HUES64 (cell line): ENCODE measurements at regions not wholly inside any gene's neighbourhood (a gene's known extent, or its start where the extent isn't known, plus 50 kb on each side); places are given as distances from the start of the nearest gene placed in this dataset.
A peak's percentile ranks its signal among the peaks of the same experiment; 100 is the strongest.

Source experiments
- H3K27ac ChIP-seq: 2 replicates; pipeline ENCODE4 v1.7.0; 2013; ENCODE audit warnings: low read depth, low read length, inconsistent platforms
- H3K27me3 ChIP-seq: 2 replicates; pipeline ENCODE4 v1.6.1; 2013; ENCODE audit warnings: mild to moderate bottlenecking, low read length; ENCODE audit not compliant: insufficient read depth
- H3K36me3 ChIP-seq: 2 replicates; pipeline ENCODE4 v1.6.1; 2013; ENCODE audit warnings: mild to moderate bottlenecking, low read length; ENCODE audit not compliant: insufficient read depth
- H3K4me1 ChIP-seq: 2 replicates; pipeline ENCODE4 v1.6.1; 2013; ENCODE audit warnings: mild to moderate bottlenecking, low read length, moderate library complexity; ENCODE audit not compliant: insufficient read depth
- H3K4me3 ChIP-seq: 2 replicates; pipeline ENCODE4 v1.5.1; 2013; ENCODE audit warnings: mild to moderate bottlenecking, low read length, moderate library complexity
- H3K9ac ChIP-seq: 2 replicates; pipeline ENCODE4 v1.6.1; 2013; ENCODE audit warnings: mild to moderate bottlenecking, low read depth, low read length
- H3K9me3 ChIP-seq: 2 replicates; pipeline ENCODE4 v1.6.1; 2013; ENCODE audit warnings: low read depth, low read length; ENCODE audit not compliant: insufficient read depth
- WGBS: fragments of 150-250, 120-280 bp; methylation state at CpG from one replicate; pipeline ENCODE4 v1.1.7; 2013; ENCODE audit warnings: missing lambda C conversion rate; 5-methylcytosine and 5-hydroxymethylcytosine counted together

- WGBS = 93% methylated on average over 3 of the region's 3 CpGs
- Histone ChIP-seq H3K9me3 (no peaks in the 10 kb centered on the region), H3K9ac (no peak overlapping the region), H3K4me1 (no peaks in the 10 kb centered on the region), H3K27ac (no peak overlapping the region), H3K27me3 (no peaks in the 10 kb centered on the region), H3K36me3 (no peaks in the 10 kb centered on the region), H3K4me3 (no peak overlapping the region)
These were observed 175.9 kb downstream of the EVX1 start for GRCh38 chr7:27418541-27418940.

DNA sequence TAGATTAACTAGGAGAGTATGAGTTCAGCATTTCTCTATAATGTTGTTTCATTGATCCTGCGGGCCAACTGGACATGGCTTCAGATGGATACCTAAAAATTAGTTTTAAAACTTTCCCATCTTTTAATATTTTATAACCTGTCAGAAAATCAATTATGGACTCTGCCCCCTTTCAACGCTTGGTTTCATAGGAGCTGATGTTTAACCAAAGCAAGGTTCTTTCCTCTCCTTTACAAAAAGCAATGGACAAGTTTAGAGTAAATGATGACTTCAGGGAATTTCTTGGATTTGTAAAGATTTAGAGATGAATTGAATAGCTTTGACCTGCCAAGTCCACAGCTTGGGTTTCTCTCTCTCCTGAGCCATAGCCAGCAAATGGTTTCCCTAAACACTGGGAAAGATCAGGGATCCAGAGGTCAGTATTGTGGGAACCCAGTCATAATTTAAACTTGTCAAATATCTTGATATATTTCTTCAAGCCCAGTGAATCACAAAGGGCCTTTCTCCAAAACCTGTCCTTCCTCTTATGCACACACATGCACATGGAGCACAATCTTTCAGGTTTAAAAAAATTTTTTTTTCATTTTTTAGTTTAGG lies 177.1 kb downstream of the EVX1 start:
- H3K9ac ChIP-seq = no peak overlapping the region
- no peak overlapping the region for H3K4me3 ChIP-seq
- H3K4me1 ChIP-seq = no peaks in the 10 kb centered on the region
- H3K36me3 ChIP-seq = no peaks in the 10 kb centered on the region
- no peaks in the 10 kb centered on the region for H3K27me3 ChIP-seq
- 91% methylated on average over 2 of the region's 2 CpGs for WGBS
- no peaks in the 10 kb centered on the region for H3K9me3 ChIP-seq
- no peak overlapping the region for H3K27ac ChIP-seq

- H3K27me3 ChIP-seq = no peaks in the 10 kb centered on the region
- H3K4me3 ChIP-seq = no peak overlapping the region
- no peaks in the 10 kb centered on the region for H3K36me3 ChIP-seq
- WGBS = 90% methylated on average over 2 of the region's 2 CpGs
- H3K9me3 ChIP-seq = no peaks in the 10 kb centered on the region
- no peak overlapping the region for H3K9ac ChIP-seq
- no peaks in the 10 kb centered on the region for H3K4me1 ChIP-seq
- H3K27ac ChIP-seq = no peak overlapping the region
These were observed 178.1 kb downstream of the EVX1 start for GRCh38 chr7:27420702-27421101.

DNA sequence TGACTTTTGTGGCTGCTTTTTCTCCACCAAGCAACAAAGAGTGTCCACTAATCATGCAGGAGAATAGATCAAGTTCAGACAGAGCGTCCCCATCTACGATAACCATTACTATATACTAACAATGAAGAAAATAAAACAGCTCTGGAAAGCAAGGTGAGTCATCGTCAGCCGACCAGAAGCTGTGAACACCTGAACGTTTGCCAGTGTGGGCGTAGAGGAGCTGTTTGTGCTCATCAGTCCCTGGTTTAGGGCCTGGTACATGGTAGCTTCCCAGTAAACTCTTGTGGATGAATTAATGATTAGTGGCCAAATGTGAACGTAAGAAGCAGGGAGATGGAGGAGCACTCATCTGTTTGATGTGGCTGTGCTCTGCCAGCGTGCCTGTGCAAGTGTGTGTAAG lies 180.7 kb downstream of the EVX1 start:
- Histone ChIP-seq H3K4me1 (no peaks in the 10 kb centered on the region), H3K36me3 (no peaks in the 10 kb centered on the region), H3K4me3 (no peak overlapping the region), H3K9me3 (no peaks in the 10 kb centered on the region), H3K9ac (no peak overlapping the region), H3K27ac (no peak overlapping the region), H3K27me3 (no peaks in the 10 kb centered on the region)
- 93% methylated on average over 8 of the region's 8 CpGs for WGBS

DNA sequence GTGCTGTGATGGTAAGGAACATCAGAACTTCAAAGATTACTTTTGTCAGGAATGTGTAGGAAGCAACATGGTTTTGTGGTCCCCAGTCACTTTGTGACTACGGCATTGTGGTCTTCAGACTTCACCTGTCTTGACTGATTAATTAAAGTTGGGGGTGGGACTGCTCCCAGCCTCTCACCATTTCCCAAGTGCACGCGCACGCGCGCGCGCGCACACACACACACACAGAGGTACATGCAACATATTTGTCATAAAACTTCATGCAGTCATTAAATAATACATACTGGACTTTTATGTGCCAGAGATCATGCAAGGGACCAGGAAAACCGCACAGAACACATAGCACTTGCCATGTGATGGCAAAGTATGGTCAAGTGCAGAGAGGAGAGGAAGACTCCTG lies 181.2 kb downstream of the EVX1 start:
- Histone ChIP-seq H3K4me1 (no peaks in the 10 kb centered on the region), H3K36me3 (no peaks in the 10 kb centered on the region), H3K9ac (no peak overlapping the region), H3K9me3 (no peaks in the 10 kb centered on the region), H3K4me3 (no peak overlapping the region), H3K27me3 (no peaks in the 10 kb centered on the region), H3K27ac (no peak overlapping the region)
- WGBS = 75% methylated on average over 10 of the region's 10 CpGs

- no peak overlapping the region for H3K4me3 ChIP-seq
- H3K9me3 ChIP-seq = no peaks in the 10 kb centered on the region
- no peak overlapping the region for H3K27ac ChIP-seq
- WGBS = 85% methylated on average over 3 of the region's 3 CpGs
- H3K36me3 ChIP-seq = no peaks in the 10 kb centered on the region
- H3K27me3 ChIP-seq = no peaks in the 10 kb centered on the region
- no peaks in the 10 kb centered on the region for H3K4me1 ChIP-seq
- no peak overlapping the region for H3K9ac ChIP-seq
These were observed 181.6 kb downstream of the EVX1 start for GRCh38 chr7:27424231-27424630.

DNA sequence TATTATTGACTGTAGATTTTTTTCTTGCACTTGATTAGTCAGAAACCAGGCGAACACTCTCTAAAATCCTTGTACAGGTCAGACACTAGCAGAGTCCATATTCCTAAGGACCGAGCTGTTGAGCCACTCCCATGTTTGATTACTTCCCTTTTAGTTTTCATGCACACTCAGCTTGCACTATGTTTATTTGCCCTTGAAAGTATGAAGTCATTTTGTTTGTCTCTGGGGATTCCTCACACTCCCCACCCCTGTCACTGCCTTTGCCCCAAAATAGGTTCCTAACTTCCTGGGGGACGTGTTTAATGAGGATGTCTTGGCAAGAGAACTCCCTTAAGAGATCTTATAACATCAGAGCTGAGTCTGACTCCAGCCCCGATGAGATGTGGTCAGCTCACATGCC lies 182.1 kb downstream of the EVX1 start:
- no peaks in the 10 kb centered on the region for H3K9me3 ChIP-seq
- no peak overlapping the region for H3K4me3 ChIP-seq
- no peak overlapping the region for H3K9ac ChIP-seq
- H3K27me3 ChIP-seq = no peaks in the 10 kb centered on the region
- WGBS = 92% methylated on average over 4 of the region's 4 CpGs
- H3K4me1 ChIP-seq = no peaks in the 10 kb centered on the region
- no peak overlapping the region for H3K27ac ChIP-seq
- H3K36me3 ChIP-seq = no peaks in the 10 kb centered on the region

DNA sequence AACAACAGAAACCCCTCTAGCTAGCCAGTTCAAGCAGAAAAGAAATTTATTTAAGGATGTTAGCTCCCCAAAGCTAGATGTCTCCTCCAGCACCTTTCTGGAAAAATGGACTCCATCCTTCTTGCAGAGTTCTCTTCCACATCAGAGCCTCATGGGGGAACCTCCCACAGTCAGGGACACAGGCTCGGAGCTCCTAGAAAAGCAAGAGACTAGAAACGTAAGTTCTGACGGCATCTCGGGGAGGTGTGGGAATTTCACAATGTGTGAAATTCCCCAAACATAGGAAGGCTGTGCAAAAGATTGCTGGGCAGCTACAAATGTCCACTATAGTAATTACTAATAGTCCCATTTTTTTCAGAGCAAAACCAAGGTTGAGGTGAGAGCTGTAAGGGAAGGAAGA lies 184.8 kb downstream of the EVX1 start:
- H3K9ac ChIP-seq = no peak overlapping the region
- no peaks in the 10 kb centered on the region for H3K9me3 ChIP-seq
- no peak overlapping the region for H3K27ac ChIP-seq
- no peaks in the 10 kb centered on the region for H3K27me3 ChIP-seq
- H3K36me3 ChIP-seq = no peaks in the 10 kb centered on the region
- no peaks in the 10 kb centered on the region for H3K4me1 ChIP-seq
- 92% methylated on average over 4 of the region's 4 CpGs for WGBS
- no peak overlapping the region for H3K4me3 ChIP-seq

GRCh38 chr7:27430105-27430504 lies 187.5 kb downstream of the EVX1 start:
- no CpG with 5 or more reads among the region's 2 CpGs for WGBS
- H3K4me1 ChIP-seq = peaks cover 18% of the 10 kb centered on the region

GRCh38 chr7:27431465-27431864 lies 188.9 kb downstream of the EVX1 start:
- no peaks in the 10 kb centered on the region for H3K36me3 ChIP-seq
- no peak overlapping the region for H3K9ac ChIP-seq
- no peak overlapping the region for H3K27ac ChIP-seq
- H3K9me3 ChIP-seq = no peaks in the 10 kb centered on the region
- H3K4me1 ChIP-seq = peaks cover 18% of the 10 kb centered on the region
- WGBS = 97% methylated on average over 3 of the region's 3 CpGs
- no peak overlapping the region for H3K4me3 ChIP-seq
- H3K27me3 ChIP-seq = no peaks in the 10 kb centered on the region

More at GRCh38 chr7:27430105-27430504, 187.5 kb downstream of the EVX1 start:
- Histone ChIP-seq H3K9me3 (no peaks in the 10 kb centered on the region), H3K27me3 (no peaks in the 10 kb centered on the region), H3K36me3 (no peaks in the 10 kb centered on the region), H3K27ac (no peak overlapping the region), H3K4me3 (no peak overlapping the region), H3K9ac (no peak overlapping the region)

DNA sequence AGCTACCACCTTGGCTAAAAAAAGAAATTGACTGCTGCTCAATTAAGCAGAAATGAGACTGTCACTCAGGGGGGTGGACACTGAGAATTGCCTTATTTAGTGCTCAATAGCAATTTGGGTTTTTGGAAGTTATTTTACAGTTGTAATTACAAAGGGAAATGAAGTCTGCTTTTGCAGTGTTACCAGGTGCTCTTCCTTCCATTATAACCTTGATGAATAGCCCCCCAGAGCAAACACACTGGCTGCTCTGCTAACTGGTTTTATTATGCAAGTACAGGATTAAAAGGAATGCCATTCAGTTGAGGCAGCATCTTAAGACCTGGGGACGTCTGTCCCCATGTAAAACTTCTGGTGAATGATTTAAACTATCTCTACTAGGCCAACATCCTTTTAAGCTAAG lies 191.0 kb downstream of the EVX1 start:
- 14% methylated on average over 1 of the region's 1 CpG for WGBS

More for the DNA sequence above, 191.0 kb downstream of the EVX1 start:
- Histone ChIP-seq H3K27ac (peak overlapping the region; percentile 67; the same call in 1 of the 2 replicates), H3K9me3 (no peaks in the 10 kb centered on the region), H3K36me3 (no peaks in the 10 kb centered on the region), H3K27me3 (no peaks in the 10 kb centered on the region), H3K9ac (0 out of 2 replicates have a peak overlapping the region, but pooled peaks have one; percentile 17), H3K4me1 (peaks cover 18% of the 10 kb centered on the region), H3K4me3 (no peak overlapping the region)
